ENCODE measurements at regions not wholly inside any gene's neighbourhood (a gene's known extent, or its start where the extent isn't known, plus 50 kb on each side); places are given as distances from the start of the nearest gene placed in this dataset.
"Not testable (repeated sequence)": the region's sequence is repeated elsewhere in the genome, so short reads cannot be mapped to it uniquely, and the experiment has no call there.

DNA sequence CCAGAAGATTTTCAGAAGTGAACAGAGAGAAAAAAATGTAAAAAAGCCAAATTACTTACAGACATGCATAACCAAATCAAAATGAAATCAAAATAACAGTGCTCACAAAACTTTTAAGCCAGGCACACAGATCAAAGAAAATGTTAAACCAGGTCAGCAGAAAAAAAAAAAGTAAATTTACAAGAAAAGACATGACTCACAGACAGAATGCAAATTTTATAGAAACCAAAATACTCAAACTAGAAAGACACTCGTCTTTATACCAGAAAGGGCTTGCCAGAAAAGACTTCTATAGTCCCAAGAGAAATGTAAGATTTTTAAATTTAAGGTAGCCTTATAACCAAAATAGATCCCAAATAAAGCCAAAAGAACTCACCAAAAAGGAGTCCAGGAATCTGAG, 86.5 kb upstream of the COG2 start:
- Histone ChIP-seq H2AFZ (ENCODE audit: low read depth, low read length) (no peak overlapping the region), H3K27ac (ENCODE audit: low read length) (no peak overlapping the region), H3K27me3 (ENCODE audit: insufficient read depth, low read length, poor library complexity) (no peaks in the 10 kb centered on the region), H3K36me3 (ENCODE audit: insufficient read depth, low read length) (no peaks in the 10 kb centered on the region), H3K79me2 (ENCODE audit: insufficient read depth, low read length) (no peaks in the 10 kb centered on the region), H3K4me1 (ENCODE audit: insufficient read depth, low read length) (no peaks in the 10 kb centered on the region), H3K9me3 (ENCODE audit: insufficient read depth, low read length, severe bottlenecking) (no peaks in the 10 kb centered on the region), H3K4me2 (ENCODE audit: insufficient read depth, low read length) (no peak overlapping the region), H4K20me1 (ENCODE audit: insufficient read depth, low read length) (no peaks in the 10 kb centered on the region), H3K9ac (ENCODE audit: low read depth, low read length) (no peak overlapping the region), H3K4me3 (ENCODE audit: low read depth in 1 of 2, low read length in 2 of 2) (no peak overlapping the region)
- no peak for TF ChIP-seq EZH2 (IDR thresholded peaks at IDR 0.05; ENCODE audit: borderline replicate concordance, low read depth, low read length, severe bottlenecking)
- no peak for TF ChIP-seq CTCF (IDR thresholded peaks at IDR 0.05; ENCODE audit: borderline replicate concordance, extremely low read depth, low read length, poor library complexity, severe bottlenecking)
- no peak for DNase-seq
- ATAC-seq (ENCODE audit: insufficient read depth, low read depth): no peak

DNA sequence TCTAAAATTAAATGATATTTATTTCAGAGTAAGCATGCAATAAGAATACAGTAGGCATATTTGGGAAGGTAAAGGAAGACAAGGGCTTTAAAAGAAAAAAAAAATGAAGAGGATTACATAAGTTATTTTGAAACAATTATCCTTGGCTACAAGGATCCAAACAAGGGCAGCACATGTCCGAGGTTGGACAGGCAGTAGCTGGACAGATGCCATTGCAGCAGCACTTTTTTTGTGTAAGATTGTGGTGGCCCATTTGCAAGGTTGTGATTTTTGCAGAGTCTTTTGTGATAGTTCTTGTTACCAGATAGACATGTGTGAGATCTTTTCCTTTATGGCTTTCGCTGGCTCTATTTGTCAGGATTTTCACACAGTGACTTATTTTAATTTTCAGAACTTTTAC, 89.4 kb upstream of the COG2 start:
- Histone ChIP-seq H3K9me3 (ENCODE audit: insufficient read depth, low read length, severe bottlenecking) (no peaks in the 10 kb centered on the region), H4K20me1 (ENCODE audit: insufficient read depth, low read length) (no peaks in the 10 kb centered on the region), H3K4me3 (ENCODE audit: low read depth in 1 of 2, low read length in 2 of 2) (no peak overlapping the region), H3K79me2 (ENCODE audit: insufficient read depth, low read length) (no peaks in the 10 kb centered on the region), H3K4me2 (ENCODE audit: insufficient read depth, low read length) (no peak overlapping the region), H3K9ac (ENCODE audit: low read depth, low read length) (no peak overlapping the region), H3K27me3 (ENCODE audit: insufficient read depth, low read length, poor library complexity) (no peaks in the 10 kb centered on the region), H3K36me3 (ENCODE audit: insufficient read depth, low read length) (no peaks in the 10 kb centered on the region), H3K4me1 (ENCODE audit: insufficient read depth, low read length) (no peaks in the 10 kb centered on the region), H3K27ac (ENCODE audit: low read length) (no peak overlapping the region), H2AFZ (ENCODE audit: low read depth, low read length) (no peak overlapping the region)
- TF ChIP-seq EZH2 (IDR thresholded peaks at IDR 0.05; ENCODE audit: borderline replicate concordance, low read depth, low read length, severe bottlenecking) (no peak), CTCF (IDR thresholded peaks at IDR 0.05; ENCODE audit: borderline replicate concordance, extremely low read depth, low read length, poor library complexity, severe bottlenecking) (no peak)
- no peak for DNase-seq
- ATAC-seq (ENCODE audit: insufficient read depth, low read depth): no peak

DNA sequence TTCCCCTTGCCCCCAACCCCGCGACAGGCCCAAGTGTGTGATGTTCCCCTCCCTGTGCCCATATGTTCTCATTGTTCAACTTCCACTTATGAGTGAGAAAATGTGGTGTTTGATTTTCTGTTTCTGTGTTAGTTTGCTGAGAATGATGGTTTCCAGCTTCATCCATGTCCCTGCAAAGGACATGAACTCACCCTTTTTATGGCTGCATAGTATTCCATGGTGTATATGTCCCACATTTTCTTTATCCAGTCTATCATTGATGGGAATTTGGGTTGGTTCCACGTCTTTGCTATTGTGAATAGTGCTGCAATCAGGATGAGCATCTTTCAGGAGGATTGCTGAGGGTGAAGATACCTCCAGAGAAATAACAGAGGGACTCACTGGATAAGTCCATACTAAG, 91.3 kb upstream of the COG2 start:
- not testable (repeated sequence) for H3K9ac ChIP-seq (ENCODE audit: low read depth, low read length); H3K4me3 ChIP-seq (ENCODE audit: low read depth in 1 of 2, low read length in 2 of 2); H3K4me2 ChIP-seq (ENCODE audit: insufficient read depth, low read length); H3K79me2 ChIP-seq (ENCODE audit: insufficient read depth, low read length); DNase-seq; H3K27me3 ChIP-seq (ENCODE audit: insufficient read depth, low read length, poor library complexity); H3K36me3 ChIP-seq (ENCODE audit: insufficient read depth, low read length); ATAC-seq (ENCODE audit: insufficient read depth, low read depth); H3K4me1 ChIP-seq (ENCODE audit: insufficient read depth, low read length); H3K9me3 ChIP-seq (ENCODE audit: insufficient read depth, low read length, severe bottlenecking); H3K27ac ChIP-seq (ENCODE audit: low read length); H2AFZ ChIP-seq (ENCODE audit: low read depth, low read length); H4K20me1 ChIP-seq (ENCODE audit: insufficient read depth, low read length)

- no peaks in the 10 kb centered on the region for H3K9me3 ChIP-seq (ENCODE audit: insufficient read depth, low read length, severe bottlenecking)
- H3K27ac ChIP-seq (ENCODE audit: low read length): no peak overlapping the region
- no peak for TF ChIP-seq EZH2 (IDR thresholded peaks at IDR 0.05; ENCODE audit: borderline replicate concordance, low read depth, low read length, severe bottlenecking)
- no peak for TF ChIP-seq CTCF (IDR thresholded peaks at IDR 0.05; ENCODE audit: borderline replicate concordance, extremely low read depth, low read length, poor library complexity, severe bottlenecking)
- DNase-seq (no peak), ATAC-seq (ENCODE audit: insufficient read depth, low read depth) (no peak)
- H3K36me3 ChIP-seq (ENCODE audit: insufficient read depth, low read length): no peaks in the 10 kb centered on the region
- no peaks in the 10 kb centered on the region for H3K27me3 ChIP-seq (ENCODE audit: insufficient read depth, low read length, poor library complexity)
- no peaks in the 10 kb centered on the region for H3K4me1 ChIP-seq (ENCODE audit: insufficient read depth, low read length)
- H4K20me1 ChIP-seq (ENCODE audit: insufficient read depth, low read length): no peaks in the 10 kb centered on the region
- H3K4me2 ChIP-seq (ENCODE audit: insufficient read depth, low read length): no peak overlapping the region
- H3K4me3 ChIP-seq (ENCODE audit: low read depth in 1 of 2, low read length in 2 of 2): no peak overlapping the region
- H3K9ac ChIP-seq (ENCODE audit: low read depth, low read length): no peak overlapping the region
- no peaks in the 10 kb centered on the region for H3K79me2 ChIP-seq (ENCODE audit: insufficient read depth, low read length)
- no peak overlapping the region for H2AFZ ChIP-seq (ENCODE audit: low read depth, low read length)
Measured at GRCh38 chr1:230550428-230550827, 91.9 kb upstream of the COG2 start.
